RPMI7951 (cell line): ENCODE measurements at regions not wholly inside any gene's neighbourhood (a gene's known extent, or its start where the extent isn't known, plus 50 kb on each side); places are given as distances from the start of the nearest gene placed in this dataset.
A peak's percentile ranks its signal among the peaks of the same experiment; 100 is the strongest.
"Not testable (repeated sequence)": the region's sequence is repeated elsewhere in the genome, so short reads cannot be mapped to it uniquely, and the experiment has no call there.

Source experiments
- DNase-seq: peaks from one replicate; pipeline ENCODE4 v3.0.0-alpha.2; 2012; ENCODE audit warnings: low read depth

DNA sequence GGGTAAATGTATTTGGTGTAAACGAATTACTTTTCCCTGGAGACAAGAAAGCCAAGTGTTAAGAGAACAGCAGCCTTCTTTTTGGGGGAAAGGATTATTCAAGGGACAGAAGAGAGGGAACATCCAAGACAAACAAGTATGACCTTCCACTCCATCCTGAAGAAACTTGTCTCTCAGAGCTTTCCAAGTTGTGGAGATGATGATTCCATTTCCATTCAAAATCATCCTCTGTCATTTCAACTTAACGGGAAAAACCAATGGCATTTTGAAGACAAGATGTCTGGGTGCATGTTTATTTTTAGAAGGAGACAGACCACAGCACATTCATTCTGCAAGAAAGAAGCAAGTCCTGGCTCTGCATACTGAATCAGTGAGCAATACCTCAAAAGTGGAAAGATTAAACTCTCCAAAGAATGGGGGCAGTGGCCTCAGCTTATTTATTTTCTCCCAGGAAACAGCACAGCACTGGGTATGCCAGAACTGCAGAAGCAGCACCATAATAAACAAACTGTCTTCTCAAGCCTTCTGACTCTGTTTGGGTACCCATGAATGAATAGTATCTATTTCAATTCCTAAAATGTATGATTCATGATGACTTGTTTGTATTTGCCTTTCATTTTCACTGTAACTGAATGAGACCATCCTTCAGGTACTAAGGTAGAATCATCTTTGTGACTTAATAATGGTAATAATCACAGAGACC is 541.0 kb downstream of the RFC3 start:
- peak; percentile 85 for DNase-seq

DNA sequence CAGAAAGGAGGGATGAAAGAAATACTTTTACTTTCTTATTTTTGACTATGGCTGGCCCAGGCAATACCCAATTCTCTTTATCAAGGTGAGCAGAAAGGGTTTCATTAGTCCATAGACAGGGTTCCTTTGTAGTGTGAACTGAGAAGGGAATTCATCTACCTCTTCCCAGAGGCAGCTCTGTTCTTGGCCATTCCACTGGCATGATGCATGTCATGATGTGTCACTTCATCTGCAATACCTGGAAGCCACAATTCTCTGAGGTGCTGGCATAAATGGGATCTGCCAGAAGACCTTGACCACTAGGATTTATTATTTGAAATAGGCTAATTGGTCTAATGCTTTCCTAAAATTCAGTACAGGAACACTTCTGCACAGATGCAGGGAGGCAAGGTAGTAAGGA is 542.8 kb downstream of the RFC3 start:
- DNase-seq, result no peak

- DNase-seq, result peak; percentile 95
Observed at GRCh38 chr13:34361560-34361959, 543.6 kb downstream of the RFC3 start.

DNA sequence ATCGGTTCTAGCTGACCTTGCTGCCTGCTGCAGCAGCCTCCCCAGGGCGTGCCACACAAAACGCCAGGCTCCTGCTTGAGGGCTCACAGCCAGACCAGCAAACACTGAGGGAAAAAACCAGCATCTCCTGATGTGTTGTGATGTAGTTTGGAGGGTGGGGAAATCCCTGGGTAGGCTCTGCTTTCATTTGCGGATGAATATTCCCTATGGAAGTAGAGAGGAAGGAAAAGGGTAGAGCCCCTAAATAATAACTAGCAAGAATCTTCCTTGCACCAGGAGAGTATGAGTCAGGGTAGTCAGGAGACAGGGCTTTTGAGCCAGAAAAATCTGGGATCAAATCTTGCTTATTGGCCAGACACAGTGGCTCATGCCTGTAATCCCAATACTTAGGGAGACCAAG is 545.3 kb downstream of the RFC3 start:
- no peak for DNase-seq

DNA sequence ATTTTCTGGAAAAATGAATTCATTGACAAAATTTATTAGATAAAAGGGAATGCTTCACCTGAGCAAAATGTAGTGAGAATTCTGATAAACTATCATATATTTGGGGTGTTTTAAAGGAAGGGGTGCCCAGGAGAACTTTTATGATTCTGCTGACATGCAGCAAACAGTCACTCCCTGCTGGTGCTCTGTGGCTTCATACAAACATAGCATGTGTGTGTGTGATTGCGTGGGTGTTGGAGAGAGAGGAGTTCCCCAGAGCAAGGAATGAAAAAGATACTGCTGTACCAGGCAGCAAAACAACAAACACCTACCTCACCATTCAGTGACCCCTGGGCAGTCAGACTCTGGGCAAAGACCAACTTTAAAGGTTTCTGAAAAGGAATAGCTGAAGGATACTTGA is 546.7 kb downstream of the RFC3 start:
- no peak for DNase-seq

DNA sequence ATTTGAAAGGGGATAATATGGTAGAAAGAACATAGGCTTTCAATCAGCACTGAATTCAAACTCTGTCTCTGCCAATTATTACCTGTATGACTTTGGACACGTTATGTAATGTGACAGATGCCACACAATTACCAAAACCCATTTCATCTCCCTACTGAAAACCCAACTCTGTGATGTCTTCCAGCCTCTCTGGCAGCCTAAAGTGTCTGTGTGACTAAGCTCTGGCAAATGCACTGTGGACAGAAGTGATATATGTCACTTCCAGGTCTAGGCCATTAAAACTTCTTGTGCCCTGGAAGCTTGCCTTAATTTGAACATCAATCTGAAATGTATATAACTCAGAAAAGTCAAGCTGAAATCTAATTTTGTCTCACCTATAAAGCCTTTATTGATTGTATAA is 552.0 kb downstream of the RFC3 start:
- peak; percentile 52 for DNase-seq

- no peak for DNase-seq
Observed at GRCh38 chr13:34371108-34371507, 553.2 kb downstream of the RFC3 start.

GRCh38 chr13:34371645-34372395 is 553.9 kb downstream of the RFC3 start:
- no peak for DNase-seq

- DNase-seq, result peak; percentile 84
Observed at GRCh38 chr13:34372581-34372980, 554.6 kb downstream of the RFC3 start.

GRCh38 chr13:34376483-34376882 is 558.5 kb downstream of the RFC3 start:
- no peak for DNase-seq

DNA sequence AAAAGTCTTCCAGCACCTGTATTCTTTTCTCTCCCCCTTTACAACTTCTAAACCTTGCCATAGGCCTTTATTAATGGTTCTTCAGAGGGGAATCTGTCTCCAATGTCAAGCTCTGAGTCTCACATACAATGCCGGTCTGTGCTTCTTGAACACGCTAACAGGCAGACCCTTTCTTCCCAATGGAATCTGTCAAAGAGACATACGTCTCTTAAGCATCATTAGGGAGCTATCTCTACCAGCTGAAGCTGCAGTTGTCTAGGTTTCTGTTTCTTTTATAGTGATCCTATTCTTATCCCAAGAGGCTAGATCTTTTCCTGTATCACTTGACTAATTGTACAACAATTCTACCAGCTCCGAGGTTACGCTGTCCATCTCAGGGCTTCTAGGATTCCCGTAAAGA is 560.8 kb upstream of the NBEA start:
- DNase-seq, result no peak

- no peak for DNase-seq
Observed at GRCh38 chr13:34383728-34384127, 558.3 kb upstream of the NBEA start.

- not testable (repeated sequence) for DNase-seq
Observed at GRCh38 chr13:34386229-34386628, 555.8 kb upstream of the NBEA start.

DNA sequence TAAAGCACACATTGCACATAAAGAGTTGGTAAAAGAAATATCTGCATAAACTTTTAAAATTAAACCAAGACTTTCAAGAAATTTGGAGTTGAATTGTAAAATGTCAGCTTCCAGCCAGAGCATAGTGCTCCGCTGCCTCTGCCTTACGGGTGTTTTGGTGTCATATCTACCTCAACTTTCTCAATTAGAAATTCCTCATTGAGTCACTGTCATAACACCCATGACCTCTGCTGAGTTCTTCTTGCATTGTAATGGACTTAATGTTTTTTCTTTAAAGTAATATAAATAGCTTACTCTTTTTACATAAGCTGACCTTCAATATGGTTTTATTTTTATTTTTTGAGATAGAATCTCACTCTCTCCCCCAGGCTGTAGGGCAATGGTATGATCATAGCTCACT is 551.0 kb upstream of the NBEA start:
- DNase-seq, result peak; percentile 83

DNA sequence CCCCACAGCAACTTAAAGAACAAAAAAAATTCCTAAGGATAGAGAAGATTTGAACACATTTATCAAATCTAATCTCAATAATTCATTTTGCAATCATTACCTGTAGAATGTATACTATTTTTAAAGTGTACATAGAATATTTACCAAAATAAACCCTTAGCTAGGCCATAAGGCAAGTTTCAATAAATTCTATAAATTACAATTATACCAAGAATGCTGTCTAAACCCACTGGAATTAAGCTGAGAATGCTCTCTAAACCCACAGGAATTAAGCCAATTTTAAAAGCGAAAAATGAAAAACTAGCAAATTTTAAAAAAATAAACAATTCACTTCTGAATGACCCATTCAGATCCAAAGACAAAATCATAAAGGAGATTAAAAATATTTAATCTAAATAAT is 540.4 kb upstream of the NBEA start:
- no peak for DNase-seq

DNA sequence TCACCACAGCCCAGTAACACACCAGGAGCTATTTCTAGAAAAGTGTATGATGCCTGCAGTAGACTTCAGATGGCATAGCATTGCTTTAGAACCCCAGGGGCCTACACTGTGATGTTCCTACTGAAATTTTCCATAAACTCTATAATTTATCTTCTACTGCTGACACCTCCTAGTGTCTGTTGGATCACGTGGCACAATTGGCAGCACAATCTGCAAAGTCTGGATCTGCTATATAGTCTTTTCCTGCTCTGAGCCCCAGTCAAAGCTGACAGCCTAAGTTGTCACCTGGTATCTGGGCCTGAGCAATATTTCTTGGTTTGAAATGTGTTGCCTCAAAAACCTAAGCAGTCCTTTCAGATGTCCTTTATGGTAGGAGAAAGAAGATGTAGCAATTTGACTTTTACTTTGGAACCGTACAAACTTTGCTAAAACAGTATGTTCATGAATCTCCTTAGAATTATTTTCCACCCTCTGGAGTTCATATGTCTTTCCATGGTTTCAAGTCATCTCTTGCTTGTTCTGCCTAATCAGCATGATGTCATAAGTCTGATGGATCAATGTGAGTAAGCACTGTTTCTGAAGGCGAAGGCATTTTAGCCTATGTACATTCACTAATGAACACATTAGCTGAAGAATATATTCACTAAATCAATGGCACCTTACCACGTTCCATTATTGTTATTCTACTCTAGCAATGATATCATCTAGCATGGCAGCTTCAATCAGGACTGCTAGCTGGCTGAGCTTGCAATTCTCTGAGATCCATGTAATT is 536.5 kb upstream of the NBEA start:
- no peak for DNase-seq

GRCh38 chr13:34408640-34409039 is 533.4 kb upstream of the NBEA start:
- no peak for DNase-seq

DNA sequence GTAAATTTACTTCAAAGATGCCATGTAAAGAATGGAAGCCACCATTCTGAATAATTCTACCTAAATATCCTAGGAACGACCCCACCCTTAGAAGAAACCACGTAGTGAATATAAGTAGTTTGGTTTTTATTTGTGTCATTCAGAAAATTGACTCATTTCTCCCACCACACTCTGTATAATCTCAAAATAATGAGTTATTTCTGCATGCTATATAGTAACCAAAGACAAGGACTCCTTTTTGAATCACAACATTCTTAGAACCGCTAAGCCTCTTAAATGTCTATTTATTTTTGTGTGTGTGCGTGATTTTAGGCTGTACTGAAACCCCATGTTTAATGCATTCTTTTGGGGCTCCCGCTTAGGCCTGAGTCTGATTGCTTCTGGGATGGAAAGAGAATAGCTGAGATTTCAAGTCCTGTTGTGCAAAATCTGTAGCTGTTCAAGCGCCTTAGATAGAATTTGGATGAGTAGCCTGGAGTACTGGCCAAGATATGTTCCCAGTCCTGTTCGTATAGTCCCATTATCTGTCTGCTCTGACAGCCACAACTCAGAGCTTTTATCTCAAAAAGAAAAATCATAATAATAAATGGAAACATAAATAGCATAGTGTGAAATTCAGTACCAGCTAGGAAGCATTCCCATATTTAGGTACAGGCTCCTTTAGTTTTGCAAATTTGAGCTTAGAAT is 532.4 kb upstream of the NBEA start:
- no peak for DNase-seq

DNA sequence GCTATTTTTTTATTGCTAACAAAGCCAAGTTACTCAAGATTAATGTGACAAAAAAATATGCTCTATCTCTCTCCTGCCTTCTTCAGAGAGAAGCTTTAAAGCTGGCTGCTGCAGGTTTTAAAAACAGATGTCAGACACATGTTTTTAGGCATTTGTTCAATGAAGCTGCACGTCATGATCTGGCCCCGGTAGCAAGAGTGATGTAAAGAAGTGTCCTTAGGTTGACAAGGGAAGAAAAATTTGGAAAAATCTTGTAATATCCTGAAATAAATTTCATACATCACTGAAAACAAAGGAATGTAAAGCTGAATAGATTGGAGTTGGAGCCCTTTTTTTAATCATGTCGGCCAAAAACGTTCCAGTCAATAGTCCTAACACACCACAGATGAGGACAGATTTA is 531.4 kb upstream of the NBEA start:
- DNase-seq, result peak; percentile 21

DNA sequence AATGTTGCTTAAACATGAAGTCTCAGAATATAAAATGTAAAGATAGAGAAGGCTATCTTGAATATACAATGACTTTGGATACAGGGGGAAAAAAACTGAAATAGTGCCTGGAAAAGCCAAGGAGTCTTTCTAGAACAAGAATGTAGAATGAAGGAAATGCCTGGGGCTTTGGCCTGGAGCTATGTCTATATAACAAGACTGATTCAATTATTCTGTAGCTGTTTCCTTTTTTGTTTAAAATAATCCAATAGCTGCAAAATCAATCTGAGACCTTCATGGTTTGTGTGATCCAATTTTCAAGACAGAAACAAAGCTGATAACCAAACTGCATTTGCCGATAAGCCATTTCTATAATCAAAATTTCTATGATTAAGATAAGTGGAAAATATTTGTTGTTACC is 530.9 kb upstream of the NBEA start:
- no peak for DNase-seq

- no peak for DNase-seq
Observed at GRCh38 chr13:34411894-34412293, 530.2 kb upstream of the NBEA start.

- no peak for DNase-seq
Observed at GRCh38 chr13:34412295-34412694, 529.8 kb upstream of the NBEA start.
